OCI-LY1 (cell line): ENCODE measurements at regions not wholly inside any gene's neighbourhood (a gene's known extent, or its start where the extent isn't known, plus 50 kb on each side); places are given as distances from the start of the nearest gene placed in this dataset.

Source experiments
- H2AFZ ChIP-seq: fragments of 200-600 bp; sonication (generic), shearing (Covaris generic); 2 replicates; pipeline ENCODE4 v1.6.0; 2014; ENCODE audit warnings: antibody characterized with exemption, mild to moderate bottlenecking, low read length
- H3F3A ChIP-seq: fragments of 200-600 bp; sonication (generic), shearing (Covaris generic); 2 replicates; pipeline ENCODE4 v1.6.0; 2014; ENCODE audit warnings: mild to moderate bottlenecking, antibody characterized with exemption, low read length, moderate library complexity; ENCODE audit not compliant: insufficient read depth
- H3K27ac ChIP-seq: fragments of 200-600 bp; sonication (generic); 2 replicates; pipeline ENCODE4 v1.5.1; 2014; ENCODE audit warnings: low read length, mixed run types, mild to moderate bottlenecking, low read depth; ENCODE audit not compliant: poor library complexity, severe bottlenecking
- H3K27me3 ChIP-seq: fragments of 200-600 bp; sonication (generic); 2 replicates; pipeline ENCODE4 v1.6.0; 2014; ENCODE audit warnings: antibody characterized with exemption, mild to moderate bottlenecking, low read length, moderate library complexity; ENCODE audit not compliant: insufficient read depth
- H3K36me3 ChIP-seq: fragments of 200-600 bp; sonication (generic); 2 replicates; pipeline ENCODE4 v1.6.1; 2014; ENCODE audit warnings: mild to moderate bottlenecking, antibody characterized with exemption, low read length, moderate library complexity, mixed read lengths; ENCODE audit not compliant: insufficient read depth
- H3K4me1 ChIP-seq: fragments of 200-600 bp; sonication (generic); 2 replicates; pipeline ENCODE4 v1.5.1; 2014; ENCODE audit warnings: mild to moderate bottlenecking, low read length, moderate library complexity; ENCODE audit not compliant: insufficient read depth, severe bottlenecking
- H3K4me2 ChIP-seq: fragments of 200-600 bp; sonication (generic), shearing (Covaris generic); 2 replicates; pipeline ENCODE4 v1.6.1; 2014; ENCODE audit warnings: low read length
- H3K4me3 ChIP-seq: fragments of 200-600 bp; sonication (generic); 2 replicates; pipeline ENCODE4 v1.5.1; 2014; ENCODE audit warnings: low read length, low read depth, mild to moderate bottlenecking, mixed read lengths; ENCODE audit not compliant: poor library complexity, severe bottlenecking
- H3K79me2 ChIP-seq: fragments of 200-600 bp; shearing (Covaris generic); 2 replicates; pipeline ENCODE4 v1.6.1; 2016; ENCODE audit warnings: mixed run types, low read length, mixed read lengths; ENCODE audit not compliant: insufficient read depth
- H3K9ac ChIP-seq: fragments of 200-600 bp; sonication (generic), shearing (Covaris generic); 2 replicates; pipeline ENCODE4 v1.6.1; 2014; ENCODE audit warnings: mild to moderate bottlenecking, low read length, mixed read lengths
- H3K9me2 ChIP-seq: fragments of 200-600 bp; sonication (generic), shearing (Covaris generic); 2 replicates; pipeline ENCODE4 v1.6.1; 2014; ENCODE audit warnings: low read depth, mild to moderate bottlenecking, low read length, mixed read lengths
- H3K9me3 ChIP-seq: fragments of 200-600 bp; shearing (Covaris generic); 2 replicates; pipeline ENCODE4 v1.6.1; 2014; ENCODE audit warnings: low read length, mixed read lengths
- H4K20me1 ChIP-seq: fragments of 200-600 bp; sonication (generic), shearing (Covaris generic); 2 replicates; pipeline ENCODE4 v1.6.0; 2016; ENCODE audit warnings: mild to moderate bottlenecking, low read length; ENCODE audit not compliant: insufficient read depth
- EZH2 ChIP-seq: fragments of 200-600 bp; sonication (generic), shearing (Covaris generic); IDR thresholded peaks from 2 replicates; pipeline ENCODE4 v1.8.0; 2017; ENCODE audit warnings: borderline replicate concordance, mixed run types, mild to moderate bottlenecking, antibody characterized with exemption, low read length, moderate library complexity, mixed read lengths
- TF ChIP-seq, protein P1 (sequence below): fragments of 200-600 bp; sonication (generic), shearing (Covaris generic); IDR thresholded peaks from 2 replicates; pipeline ENCODE4 v1.5.1; 2017; ENCODE audit warnings: mild to moderate bottlenecking, antibody characterized with exemption, low read length, moderate library complexity, mixed read lengths

DNA sequence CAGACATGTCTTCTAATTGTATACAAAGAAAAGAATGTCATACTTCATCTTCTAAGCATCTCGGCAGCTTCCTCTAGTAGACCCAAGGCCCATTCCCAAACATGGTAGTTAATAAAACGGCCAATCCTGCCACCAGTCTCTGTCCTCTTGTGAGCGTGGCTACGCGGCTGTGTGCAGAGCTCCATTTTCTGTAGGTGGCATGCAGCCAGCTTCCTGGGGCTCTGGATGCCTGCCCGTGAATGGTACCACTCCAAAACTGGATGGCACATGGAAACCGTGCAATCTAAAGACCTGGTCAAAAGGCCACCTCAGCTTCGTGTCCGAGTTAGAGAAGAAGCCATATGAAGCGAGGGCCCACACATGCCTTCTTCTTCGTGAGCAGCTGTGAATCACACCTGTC lies 110.7 kb downstream of the SIPA1L2 start:
- Histone ChIP-seq H3F3A (no peaks in the 10 kb centered on the region), H3K9me2 (no peaks in the 10 kb centered on the region), H2AFZ (no peak overlapping the region), H3K4me1 (no peaks in the 10 kb centered on the region), H3K4me3 (no peak overlapping the region), H4K20me1 (no peaks in the 10 kb centered on the region), H3K36me3 (no peaks in the 10 kb centered on the region), H3K9ac (no peak overlapping the region), H3K79me2 (no peaks in the 10 kb centered on the region), H3K27ac (no peak overlapping the region), H3K4me2 (no peak overlapping the region), H3K27me3 (no peaks in the 10 kb centered on the region), H3K9me3 (no peaks in the 10 kb centered on the region)
- TF ChIP-seq, protein P1, sequence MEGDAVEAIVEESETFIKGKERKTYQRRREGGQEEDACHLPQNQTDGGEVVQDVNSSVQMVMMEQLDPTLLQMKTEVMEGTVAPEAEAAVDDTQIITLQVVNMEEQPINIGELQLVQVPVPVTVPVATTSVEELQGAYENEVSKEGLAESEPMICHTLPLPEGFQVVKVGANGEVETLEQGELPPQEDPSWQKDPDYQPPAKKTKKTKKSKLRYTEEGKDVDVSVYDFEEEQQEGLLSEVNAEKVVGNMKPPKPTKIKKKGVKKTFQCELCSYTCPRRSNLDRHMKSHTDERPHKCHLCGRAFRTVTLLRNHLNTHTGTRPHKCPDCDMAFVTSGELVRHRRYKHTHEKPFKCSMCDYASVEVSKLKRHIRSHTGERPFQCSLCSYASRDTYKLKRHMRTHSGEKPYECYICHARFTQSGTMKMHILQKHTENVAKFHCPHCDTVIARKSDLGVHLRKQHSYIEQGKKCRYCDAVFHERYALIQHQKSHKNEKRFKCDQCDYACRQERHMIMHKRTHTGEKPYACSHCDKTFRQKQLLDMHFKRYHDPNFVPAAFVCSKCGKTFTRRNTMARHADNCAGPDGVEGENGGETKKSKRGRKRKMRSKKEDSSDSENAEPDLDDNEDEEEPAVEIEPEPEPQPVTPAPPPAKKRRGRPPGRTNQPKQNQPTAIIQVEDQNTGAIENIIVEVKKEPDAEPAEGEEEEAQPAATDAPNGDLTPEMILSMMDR, result no peak
- TF ChIP-seq EZH2, result no peak

GRCh38 chr1:232518349-232518748 lies 111.6 kb downstream of the SIPA1L2 start:
- Histone ChIP-seq H3K4me2 (no peak overlapping the region), H3K27me3 (no peaks in the 10 kb centered on the region), H3K4me1 (no peaks in the 10 kb centered on the region), H3K9me2 (no peaks in the 10 kb centered on the region), H3K27ac (no peak overlapping the region), H3K9ac (no peak overlapping the region), H4K20me1 (no peaks in the 10 kb centered on the region), H3K4me3 (no peak overlapping the region), H2AFZ (no peak overlapping the region), H3K79me2 (no peaks in the 10 kb centered on the region), H3F3A (no peaks in the 10 kb centered on the region), H3K9me3 (no peaks in the 10 kb centered on the region), H3K36me3 (no peaks in the 10 kb centered on the region)
- TF ChIP-seq, protein P1, result no peak
- TF ChIP-seq EZH2, result no peak

- no peaks in the 10 kb centered on the region for H3K4me1 ChIP-seq
- no peaks in the 10 kb centered on the region for H3K9me3 ChIP-seq
- no peaks in the 10 kb centered on the region for H3K9me2 ChIP-seq
- H3K27me3 ChIP-seq, result no peaks in the 10 kb centered on the region
- H3F3A ChIP-seq, result no peaks in the 10 kb centered on the region
- H3K79me2 ChIP-seq, result no peaks in the 10 kb centered on the region
- H4K20me1 ChIP-seq, result no peaks in the 10 kb centered on the region
- no peak for TF ChIP-seq EZH2
- TF ChIP-seq, protein P1, result no peak
- no peak overlapping the region for H3K4me2 ChIP-seq
- no peak overlapping the region for H3K27ac ChIP-seq
- H3K9ac ChIP-seq, result no peak overlapping the region
- H3K4me3 ChIP-seq, result no peak overlapping the region
- H3K36me3 ChIP-seq, result no peaks in the 10 kb centered on the region
- no peak overlapping the region for H2AFZ ChIP-seq
These were observed 112.7 kb downstream of the SIPA1L2 start for GRCh38 chr1:232517204-232517603.
